HT-29 (cell line): ENCODE measurements at regions not wholly inside any gene's neighbourhood (a gene's known extent, or its start where the extent isn't known, plus 50 kb on each side); places are given as distances from the start of the nearest gene placed in this dataset.
"Not testable (repeated sequence)": the region's sequence is repeated elsewhere in the genome, so short reads cannot be mapped to it uniquely, and the experiment has no call there.

ENCODE experiments used
- DNase-seq: peaks from one replicate; pipeline ENCODE4 v3.0.0-alpha.2; 2015; ENCODE audit warnings: low spot score
- small RNA-seq: library from RNA; depleted of rRNA; stranded (forward); fragments of <200 nt; gene quantifications from one replicate; pipeline ENCODE3, GENCODE V24; 2014

GRCh38 chr9:74414325-74414724 lies 82.8 kb upstream of the RORB start:
- DNase-seq, result no peak

DNA sequence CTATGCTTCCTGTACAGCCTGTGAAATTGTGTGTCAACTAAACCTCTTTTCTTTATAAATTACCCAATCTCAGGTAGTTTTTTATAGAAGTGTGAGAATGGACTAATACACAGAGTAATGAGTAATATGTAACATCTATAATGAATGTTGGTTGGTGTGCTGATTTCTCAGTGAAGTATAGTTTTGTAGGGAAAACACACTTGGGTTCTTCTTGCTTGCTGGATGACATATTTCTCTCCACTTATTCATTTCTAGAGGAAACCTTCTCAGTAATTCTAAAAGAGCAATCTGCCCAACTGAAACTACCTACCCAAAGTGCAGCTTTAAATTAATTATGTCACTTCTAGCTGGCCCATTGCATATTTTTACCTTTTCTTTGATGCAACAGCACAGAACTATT lies 81.1 kb upstream of the RORB start:
- no peak for DNase-seq

DNA sequence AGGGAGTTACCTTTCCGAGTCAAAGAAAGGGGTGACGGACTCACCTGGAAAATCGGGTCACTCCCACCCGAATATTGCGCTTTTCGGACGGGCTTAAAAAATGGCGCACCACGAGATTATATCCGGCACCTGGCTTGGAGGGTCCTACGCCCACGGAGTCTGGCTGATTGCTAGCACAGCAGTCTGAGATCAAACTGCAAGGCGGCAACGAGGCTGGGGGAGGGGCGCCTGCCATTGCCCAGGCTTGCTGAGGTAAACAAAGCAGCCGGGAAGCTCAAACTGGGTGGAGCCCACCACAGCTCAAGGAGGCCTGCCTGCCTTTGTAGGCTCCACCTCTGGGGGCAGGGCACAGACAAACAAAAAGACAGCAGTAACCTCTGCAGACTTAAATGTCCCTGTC lies 72.6 kb upstream of the RORB start:
- DNase-seq, result not testable (repeated sequence)

DNA sequence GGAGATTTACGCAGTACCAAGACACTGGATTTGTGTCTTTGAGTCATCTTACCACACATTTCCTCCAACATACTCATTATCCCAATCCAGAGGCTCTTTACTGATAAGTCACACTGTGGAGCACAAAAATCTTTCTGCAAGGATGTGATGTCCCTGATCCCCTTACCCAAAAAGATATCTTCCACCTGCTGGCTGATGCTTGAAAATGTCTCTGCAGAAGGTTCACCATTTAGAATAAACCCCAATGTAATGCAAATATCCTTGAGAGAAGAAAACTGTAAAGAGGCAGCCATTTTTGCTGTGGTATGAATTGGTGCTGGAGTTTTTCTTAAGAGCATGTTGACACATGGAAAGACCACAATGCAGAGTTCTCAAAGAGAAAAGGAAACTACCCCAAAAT lies 65.7 kb upstream of the RORB start:
- no peak for DNase-seq

DNA sequence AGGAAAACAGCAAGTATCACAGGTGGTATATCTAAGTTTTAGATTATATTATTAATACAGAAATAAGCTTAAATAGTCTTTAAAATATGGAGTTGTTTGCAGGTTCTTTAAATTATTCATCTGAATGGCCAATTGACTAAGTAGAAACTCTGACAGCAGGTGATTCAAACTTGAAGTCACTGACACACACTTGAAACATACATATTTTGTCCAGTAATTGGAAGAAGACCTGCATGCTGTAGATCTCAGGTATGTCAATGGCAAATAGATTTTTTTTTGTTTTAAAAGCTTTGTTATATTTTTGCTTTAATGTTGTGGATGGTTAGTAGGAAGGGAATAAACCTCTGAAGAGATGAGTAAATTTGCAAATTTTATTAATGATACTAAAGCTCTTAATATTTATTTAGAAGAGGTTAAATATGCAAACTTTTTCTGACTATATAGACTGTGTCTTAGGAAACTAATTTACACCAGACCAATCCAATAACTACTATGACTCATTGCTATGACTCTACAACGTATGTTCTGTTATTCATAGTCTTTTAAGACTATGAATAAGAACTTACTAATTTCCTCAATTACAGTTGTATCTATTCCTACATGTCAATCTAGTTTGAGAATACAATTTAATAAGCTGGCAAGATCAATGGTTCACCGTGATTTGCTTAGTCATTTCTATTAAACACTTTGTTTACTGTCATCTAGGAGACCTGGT lies 53.9 kb upstream of the RORB start:
- no peak for DNase-seq

GRCh38 chr9:74444369-74444768 lies 52.8 kb upstream of the RORB start:
- DNase-seq, result no peak

Small RNA genes lying in the stretch of these regions (small RNA-seq; reads per million reads assigned to genes)
- 0.36 reads per million for gene RNA5SP286
